K562 (cell line): ENCODE measurements at regions not wholly inside any gene's neighbourhood (a gene's known extent, or its start where the extent isn't known, plus 50 kb on each side); places are given as distances from the start of the nearest gene placed in this dataset.

ENCODE experiments used
- ATAC-seq: fragments of 200-7000 bp; cut with Tn5 transposase; 3 replicates; pipeline ENCODE4 v1.9.1; 2020; ENCODE audit warnings: moderate library complexity
- BruUV-seq: library from RNA; stranded (reverse); fragments of 400-500 nt; replicated peaks from 2 replicates; lab custom pipeline; 2021; lab: Mats Ljungman, UMichigan
- CTCF ChIA-PET: fragments of 300-600 bp; formaldehyde crosslinking; extraction: SDS; loops from one replicate; lab custom pipeline; 2021; ENCODE audit warnings: low intra/inter-chr PET ratio; lab: Yijun Ruan, JAX
- POLR2A ChIA-PET: fragments of 300-600, 350-650 bp; sonication (Branson Sonifier 250); formaldehyde crosslinking; extraction: SDS; loops from one replicate; lab custom pipeline; 2021; ENCODE audit warnings: antibody characterized with exemption, inconsistent platforms; lab: Yijun Ruan, JAX
- DNase-seq, 4 experiments: peaks; one replicate each; pipeline versions ENCODE4 v3.0.0 to v3.0.0-alpha.2; 2011 to 2018; ENCODE audit warnings: low spot score in 3 of 4, mixed read lengths in 3 of 4; ENCODE audit errors: extremely low read depth in 1 of 4
- FAIRE-seq: peaks from 2 replicates; lab custom pipeline; 2011; peaks lifted over from hg19 to GRCh38; lab: Jason Lieb, UNC
- H2AFZ ChIP-seq: 2 replicates; pipeline ENCODE4 v1.6.0; 2011; ENCODE audit warnings: low read depth, low read length, control low read depth, inconsistent platforms
- H3K27ac ChIP-seq: fragments of 200-600 bp; 3 replicates; pipeline ENCODE4 v1.8.0; 2011; ENCODE audit warnings: low read depth, mild to moderate bottlenecking, control low read depth, inconsistent platforms, low read length, moderate library complexity, mixed read lengths; ENCODE audit errors: extremely low read depth
- H3K27me3 ChIP-seq, 2 experiments: fragments of 300-600 bp in 1 of 2; 2 replicates in 1 of 2; 3 replicates in 1 of 2; pipeline versions ENCODE4 v1.6.0 to v1.8.0; 2011; ENCODE audit warnings: inconsistent platforms in 2 of 2, low read length in 2 of 2, mild to moderate bottlenecking in 1 of 2, mixed read lengths in 1 of 2, moderate library complexity in 1 of 2; ENCODE audit not compliant: control insufficient read depth in 2 of 2, insufficient read depth in 2 of 2
- H3K36me3 ChIP-seq: fragments of 300-600 bp; 3 replicates; pipeline ENCODE4 v1.8.0; 2011; ENCODE audit warnings: mild to moderate bottlenecking, low read length, inconsistent platforms; ENCODE audit not compliant: control insufficient read depth, insufficient read depth
- H3K4me1 ChIP-seq, 2 experiments: fragments of 200-600 bp in 1 of 2; replicated peaks in 1 of 2; 2 replicates in 1 of 2; 3 replicates in 1 of 2; pipeline versions ENCODE4 v1.5.1 to v1.8.0; 2011; ENCODE audit warnings: inconsistent platforms in 2 of 2, low read length in 2 of 2, mild to moderate bottlenecking in 1 of 2, mixed read lengths in 1 of 2, moderate library complexity in 1 of 2; ENCODE audit not compliant: control insufficient read depth in 2 of 2, insufficient read depth in 2 of 2
- H3K4me2 ChIP-seq: 2 replicates; pipeline ENCODE4 v1.6.1; 2011; ENCODE audit warnings: low read length, control low read depth, inconsistent platforms, mixed read lengths; ENCODE audit not compliant: insufficient read depth
- H3K4me3 ChIP-seq: fragments of 200-600 bp; sonication (generic), shearing (Covaris generic); 2 replicates; pipeline ENCODE4 v1.5.1; 2016; ENCODE audit warnings: control low read depth, inconsistent platforms
- H3K79me2 ChIP-seq: fragments of 200-600 bp; 3 replicates; pipeline ENCODE4 v1.8.0; 2011; ENCODE audit warnings: low read length, inconsistent platforms; ENCODE audit not compliant: control insufficient read depth, insufficient read depth
- H3K9ac ChIP-seq, 2 experiments: 2 replicates each; pipeline versions ENCODE4 v1.6.0 to v1.6.1; 2011; ENCODE audit warnings: low read depth in 2 of 2, low read length in 2 of 2, control low read depth in 1 of 2, inconsistent platforms in 1 of 2, mild to moderate bottlenecking in 1 of 2, mixed read lengths in 1 of 2; ENCODE audit not compliant: insufficient read depth in 1 of 2
- H3K9me1 ChIP-seq: one replicate; pipeline ENCODE4 v1.6.0; 2011; ENCODE audit warnings: inconsistent platforms, mild to moderate bottlenecking, low read length, moderate library complexity; ENCODE audit not compliant: control insufficient read depth, insufficient read depth
- H3K9me3 ChIP-seq: replicated peaks from 2 replicates; pipeline ENCODE4 v1.5.1; 2011; ENCODE audit warnings: low read depth, low read length, inconsistent platforms; ENCODE audit not compliant: control insufficient read depth, insufficient read depth
- H4K20me1 ChIP-seq: replicated peaks from 2 replicates; pipeline ENCODE4 v1.6.1; 2011; ENCODE audit warnings: low read length, inconsistent platforms, mixed read lengths; ENCODE audit not compliant: control insufficient read depth, insufficient read depth
- DEAF1 ChIP-seq: fragments of 450-650 bp; formaldehyde crosslinking; IDR thresholded peaks from 2 replicates; pipeline ENCODE4 v1.4.0; 2020; ENCODE audit warnings: mild to moderate bottlenecking, moderate library complexity
- EHMT2 ChIP-seq: fragments of 450-650 bp; IDR thresholded peaks from 2 replicates; pipeline ENCODE4 v1.6.1; 2018; ENCODE audit warnings: antibody characterized with exemption
- FOXK2 ChIP-seq, 2 experiments: fragments of 450-650 bp; IDR thresholded peaks in 1 of 2; conservative IDR thresholded peaks in 1 of 2; 2 replicates each; pipeline ENCODE4 v1.6.1; 2016; ENCODE audit warnings: low read depth in 2 of 2, mild to moderate bottlenecking in 1 of 2
- HDAC1 ChIP-seq, 2 experiments: fragments of 450-650 bp; IDR thresholded peaks; 2 replicates each; pipeline ENCODE4 v1.6.1; 2016 to 2017; ENCODE audit warnings: inconsistent platforms in 1 of 2, mild to moderate bottlenecking in 1 of 2, moderate library complexity in 1 of 2
- L3MBTL2 ChIP-seq: fragments of 450-650 bp; IDR thresholded peaks from 2 replicates; pipeline ENCODE4 v1.6.1; 2016; ENCODE audit warnings: mild to moderate bottlenecking, moderate library complexity
- MTA1 ChIP-seq: fragments of 450-650 bp; IDR thresholded peaks from 2 replicates; pipeline ENCODE4 v1.6.1; 2017; ENCODE audit warnings: borderline replicate concordance
- NELFE ChIP-seq: IDR thresholded peaks from 2 replicates; pipeline ENCODE4 v1.6.1; 2011; ENCODE audit warnings: mild to moderate bottlenecking; ENCODE audit not compliant: insufficient read depth, insufficient read length
- PHTF2 ChIP-seq: fragments of 250-450 bp; sonication (Bioruptor Pico); IDR thresholded peaks from 2 replicates; pipeline ENCODE4 v1.5.0; 2021; ENCODE audit warnings: mild to moderate bottlenecking
- ZBTB1 ChIP-seq: sonication (generic); formaldehyde crosslinking; IDR thresholded peaks from 2 replicates; pipeline ENCODE4 v1.8.1; 2023; ENCODE audit warnings: missing genetic modification reagents, low read depth, mild to moderate bottlenecking, borderline replicate concordance
- ZNF23 ChIP-seq: fragments of 250-450 bp; sonication (Bioruptor Pico); IDR thresholded peaks from 2 replicates; pipeline ENCODE4 v1.4.0; 2020; ENCODE audit warnings: mild to moderate bottlenecking
- ZNF707 ChIP-seq: fragments of 250-450 bp; sonication (Bioruptor Pico); conservative IDR thresholded peaks from 2 replicates; pipeline ENCODE4 v1.8.0; 2022; ENCODE audit warnings: inconsistent platforms, mild to moderate bottlenecking, moderate library complexity
- ZNF764 ChIP-seq: fragments of 250-450 bp; sonication (Bioruptor Pico); IDR thresholded peaks from 2 replicates; pipeline ENCODE4 v1.4.0; 2020; ENCODE audit warnings: low read depth, mild to moderate bottlenecking, moderate library complexity
- WGBS: fragments of 100-300 bp; shearing (Covaris generic); methylation state at CpG from one replicate; pipeline ENCODE4 v1.1.6; 2016; ENCODE audit warnings: low coverage, mixed read lengths; ENCODE audit not compliant: insufficient coverage; ENCODE audit errors: missing lambda C conversion rate; 5-methylcytosine and 5-hydroxymethylcytosine counted together
- in situ Hi-C: fragments of 300-500 bp; cut with MboI; formaldehyde crosslinking; loops from 4 replicates; pipeline ENCODE4 v1.15.0; 2018; ENCODE audit warnings: inconsistent platforms, mixed read lengths
- intact Hi-C: fragments of 100-400 bp; cut with micrococcal nuclease; formaldehyde crosslinking; loops from 2 replicates; pipeline ENCODE4 v1.14.2; 2022

GRCh38 chr1:17955302-17956285, 152.0 kb upstream of the IGSF21 start:
- no peak overlapping the region for H3K9ac ChIP-seq
- ATAC-seq (no peak), FAIRE-seq (no peak), DNase-seq (no peak)
- CTCF ChIA-PET = no interaction called here
- POLR2A ChIA-PET = interaction anchor here (0.6 kb wide), 2 partner anchors 11 to 230 kb away, joined by 3 read pairs; no protein-coding TSS in a partner anchor
- no TSS peak for BruUV-seq
- intact Hi-C loops (no loop called here), in situ Hi-C loops (no loop called here)
- no peaks in the 10 kb centered on the region for H3K4me1 ChIP-seq
- no peak overlapping the region for H3K27ac ChIP-seq
- no peak for TF ChIP-seq ZNF764 (CRISPR knock-in tag)
- TF ChIP-seq ZNF707 (CRISPR knock-in tag) = no peak
- TF ChIP-seq DEAF1 = no peak
- TF ChIP-seq PHTF2 (CRISPR knock-in tag) = no peak
- TF ChIP-seq EHMT2 = no peak
- TF ChIP-seq HDAC1 (IDR thresholded peaks at IDR 0.05) = no peak
- no peak for TF ChIP-seq ZNF23
- TF ChIP-seq ZBTB1 (CRISPR knock-in tag) = no peak
- TF ChIP-seq L3MBTL2 = no peak
- no peak for TF ChIP-seq NELFE
- TF ChIP-seq MTA1 = no peak
- TF ChIP-seq FOXK2 (conservative IDR thresholded peaks at IDR 0.05 in 1 of 2, IDR thresholded peaks at IDR 0.05 in 1 of 2; ENCODE audit: low read depth in 2 of 2) = no peak
- no peak overlapping the region for H3K4me2 ChIP-seq
- no peak overlapping the region for H2AFZ ChIP-seq
- WGBS = 0% methylated on average over 8 of the region's 8 CpGs
- no peak overlapping the region for H3K4me3 ChIP-seq
- H3K79me2 ChIP-seq = no peaks in the 10 kb centered on the region
- H3K9me3 ChIP-seq = no peaks in the 10 kb centered on the region
- no peaks in the 10 kb centered on the region for H3K36me3 ChIP-seq
- no peaks in the 10 kb centered on the region for H3K9me1 ChIP-seq
- H4K20me1 ChIP-seq = peaks cover 10% of the 10 kb centered on the region; the same call in 1 of the 2 replicates
- H3K27me3 ChIP-seq = peaks cover 5 to 33% of the 10 kb centered on the region in 2 experiments; a peak in 3 of 5 replicates
